PC-9 (cell line): ENCODE measurements at regions not wholly inside any gene's neighbourhood (a gene's known extent, or its start where the extent isn't known, plus 50 kb on each side); places are given as distances from the start of the nearest gene placed in this dataset.

ENCODE experiments used
- BruUV-seq: library from RNA; stranded (reverse); fragments of 400-500 nt; replicated peaks from 2 replicates; lab custom pipeline; 2021; lab: Mats Ljungman, UMichigan
- CTCF ChIA-PET: fragments of 300-600 bp; sonication (Branson Sonifier 250); formaldehyde crosslinking; loops from one replicate; lab custom pipeline; 2022; ENCODE audit warnings: antibody characterized with exemption; lab: Charles Lee
- POLR2A ChIA-PET: fragments of 300-600 bp; sonication (Branson Sonifier 250); formaldehyde crosslinking; loops from one replicate; lab custom pipeline; 2022; ENCODE audit warnings: antibody characterized with exemption; ENCODE audit not compliant: unreplicated experiment; lab: Charles Lee
- DNase-seq, 2 experiments: peaks; one replicate each; pipeline versions ENCODE4 v3.0.0 to v3.0.0-alpha.2; 2015 to 2022; ENCODE audit warnings: mixed read lengths in 1 of 2
- H2AFZ ChIP-seq: fragments of 200-600 bp; sonication (generic); 2 replicates; pipeline ENCODE4 v1.8.1; 2017; ENCODE audit warnings: antibody characterized with exemption
- H3F3A ChIP-seq: fragments of 200-600 bp; sonication (generic); 2 replicates; pipeline ENCODE4 v1.8.1; 2017; ENCODE audit warnings: antibody characterized with exemption, mild to moderate bottlenecking, low read depth; ENCODE audit not compliant: insufficient read depth
- H3K27ac ChIP-seq: fragments of 200-600 bp; sonication (generic); 2 replicates; pipeline ENCODE4 v1.6.1; 2016; ENCODE audit warnings: mixed run types
- H3K27me3 ChIP-seq: fragments of 200-600 bp; sonication (generic); 2 replicates; pipeline ENCODE4 v1.6.1; 2016; ENCODE audit warnings: low read depth, mixed run types; ENCODE audit not compliant: insufficient read depth
- H3K36me3 ChIP-seq: fragments of 200-600 bp; sonication (generic); 2 replicates; pipeline ENCODE4 v1.6.1; 2016; ENCODE audit warnings: low read depth, mixed run types
- H3K4me1 ChIP-seq: fragments of 200-600 bp; sonication (generic); replicated peaks from 2 replicates; pipeline ENCODE4 v1.6.1; 2016; ENCODE audit warnings: mixed run types; ENCODE audit not compliant: insufficient read depth
- H3K4me2 ChIP-seq: fragments of 200-600 bp; sonication (generic); 2 replicates; pipeline ENCODE4 v1.6.1; 2017; ENCODE audit warnings: mixed run types
- H3K4me3 ChIP-seq: fragments of 200-600 bp; sonication (generic); 2 replicates; pipeline ENCODE4 v1.6.1; 2016; ENCODE audit warnings: mixed run types
- H3K79me2 ChIP-seq: fragments of 200-600 bp; sonication (generic); 2 replicates; pipeline ENCODE4 v1.6.1; 2017; ENCODE audit warnings: low read depth, mixed run types
- H3K9me2 ChIP-seq: fragments of 200-600 bp; sonication (generic); 2 replicates; pipeline ENCODE4 v1.8.1; 2017; ENCODE audit warnings: mild to moderate bottlenecking; ENCODE audit not compliant: insufficient read depth
- H3K9me3 ChIP-seq: fragments of 200-600 bp; sonication (generic); 2 replicates; pipeline ENCODE4 v1.8.1; 2016; ENCODE audit warnings: low read depth; ENCODE audit not compliant: insufficient read depth
- H4K20me1 ChIP-seq: fragments of 200-600 bp; sonication (generic); 2 replicates; pipeline ENCODE4 v1.8.1; 2017; ENCODE audit not compliant: insufficient read depth
- EZH2 ChIP-seq: fragments of 200-600 bp; sonication (generic); IDR thresholded peaks from 2 replicates; pipeline ENCODE4 v1.8.0; 2017; ENCODE audit warnings: antibody characterized with exemption, low read depth
- intact Hi-C: fragments of 100-400 bp; cut with micrococcal nuclease; formaldehyde crosslinking; loops from one replicate; pipeline ENCODE4 v1.10.0; 2022; ENCODE audit not compliant: unreplicated experiment
- TF ChIP-seq, protein P1 (sequence below): fragments of 200-600 bp; sonication (generic); conservative IDR thresholded peaks from 2 replicates; pipeline ENCODE4 v1.6.1; 2017; ENCODE audit warnings: mixed run types, antibody characterized with exemption, mild to moderate bottlenecking, moderate library complexity

DNA sequence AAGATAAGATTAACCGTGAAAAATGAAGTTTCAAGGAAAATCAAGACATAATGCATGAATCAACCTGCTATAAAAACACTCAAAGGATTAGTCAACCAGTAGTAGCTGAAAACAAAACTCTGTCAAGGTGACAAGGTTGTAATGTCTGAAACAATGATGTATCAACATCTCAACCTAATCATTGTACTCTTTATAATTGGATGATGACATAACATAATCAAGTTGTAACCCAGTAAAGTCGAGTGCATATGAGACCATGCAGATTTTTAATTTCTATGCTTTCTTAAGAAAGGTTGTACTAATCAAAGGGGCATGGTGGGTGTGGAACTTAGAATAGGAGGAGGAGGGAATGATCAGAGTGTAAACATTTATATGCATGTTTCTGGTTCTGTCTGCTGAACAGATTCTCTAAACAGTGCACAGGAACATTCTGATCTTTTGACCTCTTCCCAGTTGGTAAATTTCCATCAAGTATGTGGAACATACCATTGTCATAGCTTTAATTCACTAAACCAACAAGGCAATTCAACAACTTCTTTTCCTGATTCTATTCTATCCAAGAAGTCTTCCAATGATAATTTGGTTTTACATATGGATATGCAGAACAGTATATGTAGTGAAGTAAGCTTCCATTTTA lies 253.7 kb downstream of the TTC6 start:
- TF ChIP-seq, protein P1, sequence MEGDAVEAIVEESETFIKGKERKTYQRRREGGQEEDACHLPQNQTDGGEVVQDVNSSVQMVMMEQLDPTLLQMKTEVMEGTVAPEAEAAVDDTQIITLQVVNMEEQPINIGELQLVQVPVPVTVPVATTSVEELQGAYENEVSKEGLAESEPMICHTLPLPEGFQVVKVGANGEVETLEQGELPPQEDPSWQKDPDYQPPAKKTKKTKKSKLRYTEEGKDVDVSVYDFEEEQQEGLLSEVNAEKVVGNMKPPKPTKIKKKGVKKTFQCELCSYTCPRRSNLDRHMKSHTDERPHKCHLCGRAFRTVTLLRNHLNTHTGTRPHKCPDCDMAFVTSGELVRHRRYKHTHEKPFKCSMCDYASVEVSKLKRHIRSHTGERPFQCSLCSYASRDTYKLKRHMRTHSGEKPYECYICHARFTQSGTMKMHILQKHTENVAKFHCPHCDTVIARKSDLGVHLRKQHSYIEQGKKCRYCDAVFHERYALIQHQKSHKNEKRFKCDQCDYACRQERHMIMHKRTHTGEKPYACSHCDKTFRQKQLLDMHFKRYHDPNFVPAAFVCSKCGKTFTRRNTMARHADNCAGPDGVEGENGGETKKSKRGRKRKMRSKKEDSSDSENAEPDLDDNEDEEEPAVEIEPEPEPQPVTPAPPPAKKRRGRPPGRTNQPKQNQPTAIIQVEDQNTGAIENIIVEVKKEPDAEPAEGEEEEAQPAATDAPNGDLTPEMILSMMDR: no peak
- H4K20me1 ChIP-seq: no peaks in the 10 kb centered on the region
- H3K36me3 ChIP-seq: no peaks in the 10 kb centered on the region
- no TSS peak for BruUV-seq
- no peaks in the 10 kb centered on the region for H3K9me3 ChIP-seq
- no peaks in the 10 kb centered on the region; the same call in 1 of the 2 replicates for H3K9me2 ChIP-seq
- H3K4me1 ChIP-seq: no peaks in the 10 kb centered on the region
- no peaks in the 10 kb centered on the region for H3K79me2 ChIP-seq
- ChIA-PET POLR2A (no interaction called here), CTCF (interaction anchor here (0.6 to 0.7 kb wide), 2 partner anchors 243 to 246 kb away, joined by 3 read pairs; no protein-coding TSS in a partner anchor)
- no peaks in the 10 kb centered on the region for H3F3A ChIP-seq
- H3K27ac ChIP-seq: no peak overlapping the region
- no peak overlapping the region for H3K4me3 ChIP-seq
- H2AFZ ChIP-seq: no peak overlapping the region
- no peak for DNase-seq
- intact Hi-C loops: no loop called here
- no peak overlapping the region for H3K4me2 ChIP-seq
- no peaks in the 10 kb centered on the region for H3K27me3 ChIP-seq

- TF ChIP-seq EZH2: no peak
- TF ChIP-seq, protein P1: no peak
- Histone ChIP-seq H4K20me1 (no peaks in the 10 kb centered on the region), H3K9me2 (no peaks in the 10 kb centered on the region; the same call in 1 of the 2 replicates), H3K27ac (no peak overlapping the region), H3K79me2 (no peaks in the 10 kb centered on the region), H3K27me3 (no peaks in the 10 kb centered on the region), H2AFZ (no peak overlapping the region), H3F3A (no peaks in the 10 kb centered on the region), H3K9me3 (no peaks in the 10 kb centered on the region), H3K4me3 (no peak overlapping the region), H3K36me3 (no peaks in the 10 kb centered on the region), H3K4me1 (no peaks in the 10 kb centered on the region), H3K4me2 (no peak overlapping the region)
- ChIA-PET POLR2A (no interaction called here), CTCF (no interaction called here)
- no TSS peak for BruUV-seq
- intact Hi-C loops: no loop called here
- no peak for DNase-seq
Observed at GRCh38 chr14:37851054-37851453, 255.6 kb downstream of the TTC6 start.

DNA sequence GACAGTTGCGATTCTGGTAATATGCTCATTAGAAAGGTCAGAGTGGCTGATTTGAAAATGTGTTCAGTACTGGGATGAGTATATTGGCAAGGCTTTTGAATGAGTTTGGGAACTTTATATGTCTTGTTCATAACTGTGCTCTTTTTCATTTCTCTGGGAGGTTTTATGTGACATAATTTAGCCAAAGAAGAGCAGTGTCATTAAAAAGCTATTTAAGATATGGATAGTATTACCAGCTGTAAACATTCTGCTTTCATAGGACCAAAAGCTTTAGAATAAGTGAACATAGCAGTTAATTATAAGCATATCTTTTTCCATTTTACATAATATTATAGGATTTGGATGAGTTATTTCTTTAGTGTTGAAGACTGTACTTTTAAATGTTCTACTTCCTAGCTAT lies 260.4 kb downstream of the TTC6 start:
- Histone ChIP-seq H3K4me2 (no peak overlapping the region), H3K9me3 (no peaks in the 10 kb centered on the region), H3K36me3 (no peaks in the 10 kb centered on the region), H4K20me1 (no peaks in the 10 kb centered on the region), H3K27me3 (no peaks in the 10 kb centered on the region), H3F3A (no peaks in the 10 kb centered on the region), H2AFZ (no peak overlapping the region), H3K79me2 (no peaks in the 10 kb centered on the region), H3K9me2 (no peaks in the 10 kb centered on the region; the same call in 1 of the 2 replicates), H3K4me1 (no peaks in the 10 kb centered on the region), H3K27ac (no peak overlapping the region), H3K4me3 (no peak overlapping the region)
- no peak for TF ChIP-seq EZH2
- TF ChIP-seq, protein P1: no peak
- CTCF ChIA-PET: no interaction called here
- intact Hi-C loops: no loop called here
- POLR2A ChIA-PET: no interaction called here
- no TSS peak for BruUV-seq
- no peak for DNase-seq
